ENCODE measurements at regions not wholly inside any gene's neighbourhood (a gene's known extent, or its start where the extent isn't known, plus 50 kb on each side); places are given as distances from the start of the nearest gene placed in this dataset.

DNA sequence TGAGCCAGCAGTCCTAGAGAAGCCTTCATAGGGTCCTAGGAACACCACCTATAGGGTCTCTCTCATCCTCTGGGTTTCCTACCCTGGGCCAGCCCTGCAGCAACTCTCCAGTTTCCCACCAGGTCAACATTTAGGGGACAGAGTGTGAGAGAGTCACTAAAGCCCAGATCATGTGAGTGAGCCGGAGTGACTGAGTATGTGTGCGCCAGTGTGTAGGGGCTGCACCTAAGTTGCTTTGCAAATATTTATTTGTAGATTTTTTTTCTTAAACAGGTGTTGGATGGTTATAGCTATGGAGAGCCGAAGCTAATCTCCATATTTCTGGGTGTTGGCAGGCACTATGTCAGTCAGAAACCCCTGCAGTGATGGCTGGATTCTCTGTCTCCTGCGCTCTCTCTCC lies 232.5 kb upstream of the NCAM1 start:
- Histone ChIP-seq H3K9me3 (ENCODE audit: control insufficient read depth, insufficient read depth, low read depth, low read length) (no peaks in the 10 kb centered on the region), H3K27ac (ENCODE audit: low read length) (no peak overlapping the region), H3K36me3 (ENCODE audit: control insufficient read depth, insufficient read depth, low read length) (no peaks in the 10 kb centered on the region), H3K4me1 (ENCODE audit: control insufficient read depth, insufficient read depth, low read length) (no peaks in the 10 kb centered on the region), H3K4me3 (ENCODE audit: low read depth in 2 of 2, low read length in 2 of 2) (no peak overlapping the region), H3K27me3 (ENCODE audit: control insufficient read depth, insufficient read depth, low read length) (no peaks in the 10 kb centered on the region; the same call in 1 of the 2 replicates)
- no peak for TF ChIP-seq SIN3A (IDR thresholded peaks at IDR 0.05; ENCODE audit: borderline replicate concordance, insufficient read depth, low read depth, low read length)
- TF ChIP-seq CTCF (IDR thresholded peaks at IDR 0.05): no peak
- no peak for TF ChIP-seq REST (IDR thresholded peaks at IDR 0.05; ENCODE audit: insufficient read depth in 1 of 2, low read depth in 2 of 2, low read length in 1 of 2)
- no peak for TF ChIP-seq TCF7L2 (IDR thresholded peaks at IDR 0.05; ENCODE audit: low read depth, low read length)
- TF ChIP-seq POLR2AphosphoS5 (IDR thresholded peaks at IDR 0.05; ENCODE audit: low read depth, low read length): no peak
- in situ Hi-C loops (cut with HindIII; ENCODE audit: low pct_unique_long_range_greater_than_20kb, low sequenced_read_pairs) (no loop called here), intact Hi-C loops (cut with micrococcal nuclease; ENCODE audit: unreplicated experiment) (no loop called here)
- ChIA-PET POLR2A (no interaction called here), CTCF (interaction anchor here (0.5 kb wide), 1 partner anchor 416 kb away, joined by 4 read pairs; no protein-coding TSS in a partner anchor)
- DNase-seq (ENCODE audit: low read depth, low spot score) (no peak), ATAC-seq (no peak)
- BruUV-seq (replicated peaks): no TSS peak

DNA sequence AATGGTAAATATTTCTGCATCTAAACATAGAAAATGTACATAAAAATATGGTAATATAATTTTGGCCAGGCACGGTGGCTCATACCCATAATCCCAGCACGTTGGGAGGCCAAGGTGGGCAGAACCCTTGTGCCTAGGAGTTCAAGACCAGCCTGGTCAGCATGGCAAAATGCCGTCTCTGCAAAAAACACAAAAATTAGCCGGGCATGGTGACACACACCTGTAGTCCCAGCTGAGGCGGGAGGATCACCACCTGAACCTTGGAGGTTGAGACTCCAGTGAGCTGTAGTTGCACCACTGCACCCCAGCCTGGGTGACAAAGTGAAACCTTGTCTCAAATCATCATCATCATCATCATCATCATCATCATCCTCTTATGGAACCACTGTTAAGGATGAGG lies 230.6 kb upstream of the NCAM1 start:
- ChIA-PET CTCF (no interaction called here), POLR2A (no interaction called here)
- Histone ChIP-seq H3K4me3 (ENCODE audit: low read depth in 2 of 2, low read length in 2 of 2) (no peak overlapping the region), H3K9me3 (ENCODE audit: control insufficient read depth, insufficient read depth, low read depth, low read length) (no peaks in the 10 kb centered on the region), H3K4me1 (ENCODE audit: control insufficient read depth, insufficient read depth, low read length) (no peaks in the 10 kb centered on the region), H3K27me3 (ENCODE audit: control insufficient read depth, insufficient read depth, low read length) (no peaks in the 10 kb centered on the region; the same call in 1 of the 2 replicates), H3K27ac (ENCODE audit: low read length) (no peak overlapping the region), H3K36me3 (ENCODE audit: control insufficient read depth, insufficient read depth, low read length) (no peaks in the 10 kb centered on the region)
- TF ChIP-seq CTCF (IDR thresholded peaks at IDR 0.05) (no peak), POLR2AphosphoS5 (IDR thresholded peaks at IDR 0.05; ENCODE audit: low read depth, low read length) (no peak), REST (IDR thresholded peaks at IDR 0.05; ENCODE audit: insufficient read depth in 1 of 2, low read depth in 2 of 2, low read length in 1 of 2) (no peak), SIN3A (IDR thresholded peaks at IDR 0.05; ENCODE audit: borderline replicate concordance, insufficient read depth, low read depth, low read length) (no peak), TCF7L2 (IDR thresholded peaks at IDR 0.05; ENCODE audit: low read depth, low read length) (no peak)
- in situ Hi-C loops (cut with HindIII; ENCODE audit: low pct_unique_long_range_greater_than_20kb, low sequenced_read_pairs): no loop called here
- BruUV-seq (replicated peaks): no TSS peak
- DNase-seq (ENCODE audit: low read depth, low spot score) (no peak), ATAC-seq (no peak)
- intact Hi-C loops (cut with micrococcal nuclease; ENCODE audit: unreplicated experiment): no loop called here
